Aorta (tissue), 5 donors: ENCODE measurements at regions not wholly inside any gene's neighbourhood (a gene's known extent, or its start where the extent isn't known, plus 50 kb on each side); places are given as distances from the start of the nearest gene placed in this dataset.
"Not testable (repeated sequence)": the region's sequence is repeated elsewhere in the genome, so short reads cannot be mapped to it uniquely, and the experiment has no call there.

Experiments
- ATAC-seq: fragments of 200-7000 bp; cut with Tn5 transposase; one replicate; pipeline ENCODE4 v1.9.1; 2022; ENCODE audit warnings: moderate library complexity; ENCODE audit not compliant: low FRiP score
- DNase-seq, 2 donors: peaks; one replicate each; pipeline ENCODE4 v3.0.0-alpha.2; 2020
- H3K27ac ChIP-seq, 2 donors: one replicate each; pipeline ENCODE4 v1.5.1; 2013; ENCODE audit warnings: low read length in 2 of 2, mild to moderate bottlenecking in 2 of 2, moderate library complexity in 2 of 2, control low read depth in 1 of 2, inconsistent platforms in 1 of 2, low read depth in 1 of 2
- H3K27me3 ChIP-seq, 2 donors: one replicate each; pipeline ENCODE4 v1.6.1; 2013; ENCODE audit warnings: control low read depth in 1 of 2, low read length in 1 of 2, mild to moderate bottlenecking in 1 of 2, moderate library complexity in 1 of 2; ENCODE audit not compliant: insufficient read depth in 2 of 2, control insufficient read depth in 1 of 2
- H3K36me3 ChIP-seq, 2 donors: one replicate each; pipeline ENCODE4 v1.6.1; 2013; ENCODE audit warnings: control low read depth in 1 of 2, low read length in 1 of 2, mild to moderate bottlenecking in 1 of 2; ENCODE audit not compliant: insufficient read depth in 2 of 2, control insufficient read depth in 1 of 2
- H3K4me1 ChIP-seq, 2 donors: one replicate each; pipeline ENCODE4 v1.6.1; 2013; ENCODE audit warnings: low read length in 2 of 2, control low read depth in 1 of 2, mild to moderate bottlenecking in 1 of 2, moderate library complexity in 1 of 2; ENCODE audit not compliant: insufficient read depth in 2 of 2, control insufficient read depth in 1 of 2
- H3K4me3 ChIP-seq, 2 donors: one replicate each; pipeline ENCODE4 v1.5.1; 2013; ENCODE audit warnings: low read length in 2 of 2, control low read depth in 1 of 2, mild to moderate bottlenecking in 1 of 2
- H3K9me3 ChIP-seq: one replicate; pipeline ENCODE4 v1.6.1; 2013; ENCODE audit warnings: mild to moderate bottlenecking, low read length; ENCODE audit not compliant: control insufficient read depth
- WGBS, 2 donors: extraction: QIAGEN DNeasy Blood & Tissue Kit; methylation state at CpG; one replicate each; pipeline ENCODE4 v1.1.7; 2013; 5-methylcytosine and 5-hydroxymethylcytosine counted together
- intact Hi-C, 2 donors: fragments of 100-400 bp; cut with DNase I; formaldehyde crosslinking; loops; one replicate each; pipeline versions ENCODE4 v1.14.2 to v1.15.0; 2022
- donor health status: healthy with polysubstance abuse.
- donor health status: Bipolar disorder and iron deficiency.
- donor health status: DM: no; HTN: no; CAD: no.
- donor health status: DM: no; HTN: no; CAD: no.
- donor health status: DM: yes; HTN: yes; CAD: no.

GRCh38 chrX:3442691-3443090 lies 96.2 kb upstream of the MXRA5 start:
- 64 to 69% methylated on average over 8 of the region's 8 CpGs for WGBS, 2 donors
- Histone ChIP-seq H3K27ac (no peak overlapping the region), H3K4me1 (no peaks in the 10 kb centered on the region), H3K27me3 (no peaks in the 10 kb centered on the region), H3K4me3 (no peak overlapping the region), H3K9me3 (no peaks in the 10 kb centered on the region), H3K36me3 (no peaks in the 10 kb centered on the region)
- no peak for DNase-seq
- intact Hi-C loops: no loop called here
- no peak for ATAC-seq

- no peaks in the 10 kb centered on the region for H3K36me3 ChIP-seq
- H3K4me1 ChIP-seq: no peaks in the 10 kb centered on the region
- H3K4me3 ChIP-seq: no peak overlapping the region
- DNase-seq (no peak), ATAC-seq (no peak)
- intact Hi-C loops: no loop called here
- WGBS, 2 donors: 91 to 96% methylated on average over 5 of the region's 5 CpGs
- no peaks in the 10 kb centered on the region for H3K9me3 ChIP-seq
- H3K27ac ChIP-seq: no peak overlapping the region
- no peaks in the 10 kb centered on the region for H3K27me3 ChIP-seq
Observed at GRCh38 chrX:3440981-3441380, 94.5 kb upstream of the MXRA5 start.

- H3K4me1 ChIP-seq, H3K27ac ChIP-seq, intact Hi-C loops, ATAC-seq, H3K4me3 ChIP-seq, H3K27me3 ChIP-seq, DNase-seq, H3K36me3 ChIP-seq, H3K9me3 ChIP-seq: not testable (repeated sequence)
- 93 to 95% methylated on average over 20 to 23 of the region's 25 CpGs for WGBS, 2 donors
Observed at GRCh38 chrX:3435916-3436315, 89.5 kb upstream of the MXRA5 start.

- Histone ChIP-seq H3K36me3 (no peaks in the 10 kb centered on the region), H3K4me3 (no peak overlapping the region), H3K27ac (no peak overlapping the region), H3K9me3 (no peaks in the 10 kb centered on the region), H3K27me3 (no peaks in the 10 kb centered on the region), H3K4me1 (no peaks in the 10 kb centered on the region)
- intact Hi-C loops: no loop called here
- DNase-seq (no peak), ATAC-seq (no peak)
- 93 to 94% methylated on average over 6 of the region's 6 CpGs for WGBS, 2 donors
Observed at GRCh38 chrX:3435057-3435456, 88.6 kb upstream of the MXRA5 start.

GRCh38 chrX:3428792-3429191 lies 82.3 kb upstream of the MXRA5 start:
- Histone ChIP-seq H3K27ac (no peak overlapping the region), H3K4me3 (no peak overlapping the region), H3K36me3 (no peaks in the 10 kb centered on the region), H3K4me1 (no peaks in the 10 kb centered on the region), H3K9me3 (no peaks in the 10 kb centered on the region), H3K27me3 (no peaks in the 10 kb centered on the region)
- 12 to 32% methylated on average over 2 of the region's 2 CpGs for WGBS, 2 donors
- ATAC-seq (no peak), DNase-seq (no peak)
- intact Hi-C loops: no loop called here

GRCh38 chrX:3426552-3426951 lies 80.1 kb upstream of the MXRA5 start:
- H3K9me3 ChIP-seq: no peaks in the 10 kb centered on the region
- H3K4me1 ChIP-seq: no peaks in the 10 kb centered on the region
- H3K27ac ChIP-seq: no peak overlapping the region
- 95 to 98% methylated on average over 2 of the region's 2 CpGs for WGBS, 2 donors
- ATAC-seq (no peak), DNase-seq (no peak)
- intact Hi-C loops: no loop called here
- H3K4me3 ChIP-seq: no peak overlapping the region
- H3K36me3 ChIP-seq: no peaks in the 10 kb centered on the region
- no peaks in the 10 kb centered on the region for H3K27me3 ChIP-seq

- 33 to 49% methylated on average over 6 of the region's 6 CpGs for WGBS, 2 donors
- Histone ChIP-seq H3K27me3 (no peaks in the 10 kb centered on the region), H3K9me3 (no peaks in the 10 kb centered on the region), H3K27ac (no peak overlapping the region), H3K36me3 (no peaks in the 10 kb centered on the region), H3K4me3 (no peak overlapping the region), H3K4me1 (no peaks in the 10 kb centered on the region)
- intact Hi-C loops: no loop called here
- DNase-seq (no peak), ATAC-seq (no peak)
Observed at GRCh38 chrX:3425031-3425430, 78.6 kb upstream of the MXRA5 start.

- Histone ChIP-seq H3K27ac (no peak overlapping the region), H3K4me1 (no peaks in the 10 kb centered on the region), H3K36me3 (no peaks in the 10 kb centered on the region), H3K4me3 (no peak overlapping the region), H3K9me3 (no peaks in the 10 kb centered on the region), H3K27me3 (no peaks in the 10 kb centered on the region)
- DNase-seq (no peak), ATAC-seq (no peak)
- intact Hi-C loops: no loop called here
- WGBS, 2 donors: 72 to 80% methylated on average over 3 of the region's 3 CpGs
Observed at GRCh38 chrX:3420316-3420715, 73.9 kb upstream of the MXRA5 start.

GRCh38 chrX:3415011-3415410 lies 68.6 kb upstream of the MXRA5 start:
- DNase-seq: no peak
- 32 to 35% methylated on average over 4 of the region's 4 CpGs for WGBS, 2 donors
- no peak for ATAC-seq
- Histone ChIP-seq H3K4me1 (no peaks in the 10 kb centered on the region), H3K9me3 (no peaks in the 10 kb centered on the region), H3K36me3 (no peaks in the 10 kb centered on the region), H3K27me3 (no peaks in the 10 kb centered on the region), H3K27ac (no peak overlapping the region), H3K4me3 (no peak overlapping the region)
- intact Hi-C loops: no loop called here
